ENCODE measurements at regions not wholly inside any gene's neighbourhood (a gene's known extent, or its start where the extent isn't known, plus 50 kb on each side); places are given as distances from the start of the nearest gene placed in this dataset.

DNA sequence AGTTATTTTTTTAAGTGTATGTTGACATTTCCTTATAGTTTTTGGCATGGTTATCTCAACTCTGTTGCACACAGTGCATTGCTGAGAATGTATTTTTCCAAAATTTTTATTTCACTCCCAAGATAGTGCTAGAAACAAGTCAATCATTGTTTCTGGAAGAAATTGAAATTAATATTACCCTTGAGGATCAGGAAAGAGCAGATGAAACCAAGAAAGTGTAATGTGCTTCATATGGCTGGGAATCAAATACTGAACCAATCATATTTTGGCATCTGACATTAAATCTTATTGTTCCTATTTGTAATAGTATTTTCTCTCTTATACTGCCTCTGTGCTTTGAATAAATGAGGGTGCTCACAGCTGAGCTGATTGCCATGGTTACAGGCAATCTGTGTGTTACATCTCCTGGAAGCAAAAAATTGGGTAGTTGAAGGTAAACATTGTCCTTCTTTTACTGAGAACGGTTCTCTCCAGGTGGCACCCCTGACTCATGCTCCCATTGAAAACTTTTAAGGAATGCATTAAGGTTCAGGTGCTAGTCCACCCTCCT, 358.2 kb upstream of the NR3C2 start:
- DNase-seq: no peak

DNA sequence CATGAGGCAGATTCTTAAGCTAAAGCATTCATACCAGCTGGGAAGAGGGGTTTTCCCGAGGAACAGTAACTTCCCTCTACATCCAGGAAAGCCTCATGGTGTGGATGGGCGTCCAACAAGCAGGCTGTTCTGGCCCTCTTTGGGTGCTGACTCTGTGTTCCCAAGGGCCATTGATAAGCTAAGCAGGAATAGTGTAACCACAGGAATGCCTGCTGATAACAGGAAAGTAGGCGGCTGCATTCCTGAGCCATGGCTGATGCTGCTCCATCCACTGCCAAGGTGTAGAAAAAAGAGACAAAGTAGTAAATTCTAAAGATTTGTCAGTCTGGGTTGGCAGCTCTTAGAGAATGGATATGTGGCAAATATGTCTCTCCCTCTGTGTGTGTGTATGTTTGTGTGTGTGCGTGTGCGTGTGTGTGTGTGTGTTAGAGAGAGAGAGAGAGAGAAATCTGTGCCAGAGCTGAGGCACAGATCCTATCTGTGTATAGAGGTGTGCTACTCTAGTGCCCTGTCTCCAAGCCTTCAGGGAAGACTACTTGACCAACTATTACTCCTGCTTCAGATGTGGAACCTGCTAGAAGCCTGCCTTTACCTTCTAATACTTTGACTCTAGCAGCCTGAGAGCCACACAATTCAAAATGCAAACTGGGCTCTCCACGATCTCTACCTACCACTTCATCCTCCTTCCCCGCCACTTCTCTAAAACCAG, 353.1 kb upstream of the NR3C2 start:
- no peak for DNase-seq

DNA sequence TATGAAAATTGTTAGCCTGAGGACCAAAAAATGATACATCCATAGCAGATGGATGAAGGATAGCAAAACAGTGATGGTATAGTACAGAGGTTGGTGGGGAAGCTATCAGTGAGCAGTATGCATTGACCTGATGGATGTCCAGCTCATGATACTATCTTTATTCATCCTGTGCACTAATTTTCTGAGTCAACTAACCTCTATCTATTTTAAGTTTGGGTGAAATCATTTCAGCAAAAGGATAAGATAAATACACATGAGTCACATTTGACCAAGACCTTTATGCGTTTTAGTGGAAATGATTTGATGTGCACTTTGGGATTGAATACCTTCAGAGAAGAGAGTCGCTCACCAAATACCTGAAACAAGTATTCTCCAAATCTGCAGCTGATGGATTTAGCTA, 351.0 kb upstream of the NR3C2 start:
- DNase-seq: no peak

DNA sequence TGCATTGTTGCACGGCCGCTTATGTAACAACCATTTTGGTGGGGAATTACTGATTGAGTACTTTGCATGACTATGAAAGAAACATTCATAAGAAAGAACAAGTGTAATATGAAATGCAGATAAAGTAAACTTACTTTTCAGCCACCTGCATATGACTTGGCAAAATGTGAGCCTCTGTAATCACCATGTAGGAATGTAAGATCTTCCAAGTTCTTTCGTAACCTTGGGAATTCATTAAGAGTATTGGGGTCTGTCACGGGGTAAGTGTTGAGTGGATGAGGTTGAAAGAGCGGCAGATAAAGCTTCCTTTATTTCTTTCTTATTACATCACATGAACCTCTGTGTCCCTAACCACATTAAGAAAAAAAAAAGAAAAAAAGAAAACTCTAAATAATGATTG, 348.5 kb upstream of the NR3C2 start:
- DNase-seq: no peak

DNA sequence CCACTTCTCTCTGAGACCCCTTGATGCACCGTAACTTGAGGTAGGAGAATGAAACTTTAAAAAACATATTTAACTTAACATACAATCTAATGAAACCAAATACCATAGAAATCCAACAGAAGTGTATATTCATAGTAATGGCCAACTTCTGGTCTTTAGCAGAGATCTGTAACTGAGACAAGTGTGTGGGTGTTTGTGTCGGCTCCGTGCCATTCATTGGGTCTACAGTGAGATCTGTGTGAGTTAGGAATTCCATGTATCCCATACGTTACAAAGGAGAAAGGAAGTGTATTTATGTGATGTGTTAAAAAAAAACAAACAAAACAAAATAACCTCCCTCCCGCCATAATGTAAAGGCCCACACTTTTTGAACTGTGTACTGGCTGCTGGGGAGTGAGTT, 348.0 kb upstream of the NR3C2 start:
- DNase-seq: no peak

DNA sequence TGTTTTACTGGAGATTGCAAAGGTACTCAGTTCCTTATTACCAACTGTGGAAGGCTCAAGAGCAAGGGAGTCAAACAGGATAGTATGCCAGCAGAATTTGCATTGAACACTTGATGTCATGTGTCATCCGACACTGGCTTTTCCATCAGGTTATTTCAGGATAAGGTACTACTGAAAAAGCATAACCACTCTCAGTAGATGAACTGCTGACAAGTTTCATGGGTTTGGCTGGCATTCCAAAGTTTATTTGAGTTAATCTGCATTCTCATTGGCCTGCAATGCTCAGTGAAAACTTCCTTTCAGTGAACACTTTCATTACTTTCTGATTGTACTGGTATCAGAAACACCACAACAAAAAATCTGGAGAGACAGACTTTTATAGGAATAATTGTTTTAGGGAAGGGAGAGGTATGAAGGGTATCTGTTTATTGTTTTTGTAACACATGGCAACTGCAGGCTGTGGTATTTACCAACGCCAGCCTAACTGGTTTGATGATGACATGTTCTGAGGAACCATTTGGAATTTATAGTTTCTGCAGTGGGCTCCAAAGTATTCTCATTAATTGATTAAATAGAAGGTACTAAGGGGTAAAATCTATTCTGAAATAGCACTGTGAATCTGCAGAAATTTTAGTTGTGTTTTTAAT, 345.7 kb upstream of the NR3C2 start:
- DNase-seq: no peak

DNA sequence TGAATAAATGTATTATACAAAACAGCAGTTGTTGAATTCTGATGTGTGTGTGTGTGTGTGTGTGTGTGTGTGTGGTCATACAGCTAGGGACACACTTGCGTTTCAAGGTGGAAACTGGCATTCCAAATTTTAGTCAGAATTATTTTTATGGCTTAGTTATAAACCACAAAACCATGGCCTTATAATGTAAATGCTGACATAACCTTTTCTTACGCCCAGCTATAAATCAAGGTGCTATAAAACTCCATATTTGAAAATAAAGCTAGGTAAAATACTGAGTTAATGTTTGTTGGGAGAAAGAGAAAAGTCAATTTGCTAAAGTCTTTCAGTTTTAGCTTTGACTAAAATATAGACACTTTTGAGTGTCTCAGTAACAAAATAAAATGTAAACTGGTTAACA, 345.1 kb upstream of the NR3C2 start:
- DNase-seq: no peak

DNA sequence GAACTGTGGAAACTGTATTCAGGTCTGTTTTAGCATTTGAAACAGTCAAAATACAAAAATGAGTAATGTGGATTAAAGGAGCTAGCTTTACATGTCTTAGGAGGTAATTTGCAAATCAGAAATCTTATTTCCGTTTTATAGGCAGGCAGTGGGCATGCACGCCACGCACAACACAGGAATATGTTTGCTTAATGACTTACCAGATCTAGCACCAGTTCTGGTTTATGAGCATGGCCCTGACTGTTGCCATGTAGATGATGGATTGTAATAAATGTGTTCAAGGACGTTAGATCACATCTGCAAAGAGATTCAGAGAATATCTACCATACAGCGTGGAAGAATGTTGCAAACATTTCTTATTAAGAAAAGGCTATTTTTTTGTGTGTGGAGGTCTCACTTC, 344.5 kb upstream of the NR3C2 start:
- no peak for DNase-seq

DNA sequence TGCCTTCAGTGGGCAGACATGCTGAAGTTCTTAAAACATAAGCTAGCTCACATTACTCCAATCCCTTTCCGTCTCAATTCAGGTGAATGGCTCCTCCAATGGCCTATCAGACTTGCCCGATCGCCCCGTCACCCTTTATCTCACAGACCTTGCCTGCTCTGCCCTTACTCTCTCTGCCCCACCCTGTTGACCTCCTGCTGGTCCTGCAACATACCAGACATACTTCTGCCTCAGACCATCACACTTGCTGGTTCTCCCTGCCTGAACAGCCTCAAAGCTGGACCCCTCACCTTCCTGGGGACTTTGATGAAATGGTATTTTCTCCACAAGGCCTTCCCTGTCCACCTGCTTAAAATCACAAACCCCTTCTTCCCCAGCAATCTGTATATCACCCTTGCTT, 340.1 kb upstream of the NR3C2 start:
- DNase-seq: no peak

DNA sequence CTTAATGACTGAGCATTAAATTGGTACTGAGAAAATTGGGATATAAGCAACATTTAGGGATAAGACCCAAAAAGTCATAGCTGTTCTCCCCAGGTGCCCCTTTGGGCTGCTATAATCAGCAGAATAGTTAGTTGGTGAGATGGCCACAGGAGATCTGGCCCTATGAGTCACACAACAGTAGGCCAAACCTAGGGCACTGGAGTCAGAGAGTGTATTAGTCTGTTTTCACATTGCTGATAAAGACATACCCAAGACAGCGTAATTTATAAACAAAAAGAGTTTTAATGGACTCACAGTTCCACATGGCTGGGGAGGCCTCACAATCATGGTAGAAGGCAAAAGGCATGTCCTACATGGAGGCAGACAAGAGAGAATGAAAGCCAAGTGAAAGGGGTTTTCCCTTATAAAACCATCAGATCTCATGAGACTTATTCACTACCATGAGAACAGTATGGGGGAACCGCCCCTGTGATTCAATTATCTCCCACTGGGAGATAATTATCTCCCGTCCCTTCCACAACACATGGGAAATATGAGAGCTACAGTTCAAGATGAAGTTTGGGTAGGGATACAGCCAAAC, 338.3 kb upstream of the NR3C2 start:
- DNase-seq: no peak

DNA sequence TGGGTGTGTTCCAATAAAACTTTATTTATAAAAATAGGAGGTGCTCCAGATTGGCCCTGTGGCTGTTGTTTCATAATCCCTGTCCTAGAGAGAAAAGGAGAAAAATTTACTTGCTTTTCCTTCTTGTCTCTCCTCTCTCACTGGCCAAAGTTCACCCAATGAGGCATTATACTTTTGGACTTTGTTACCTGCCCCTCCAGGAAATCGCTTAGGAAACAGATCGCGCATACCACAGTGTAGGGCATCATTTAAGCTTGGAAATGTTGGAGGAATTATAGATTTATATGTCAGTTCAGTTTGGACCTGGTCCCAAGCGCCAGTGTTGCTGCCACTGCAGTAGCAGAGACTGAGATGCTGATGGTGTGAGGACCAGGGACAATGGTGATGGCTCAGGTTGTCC, 337.6 kb upstream of the NR3C2 start:
- DNase-seq: no peak

DNA sequence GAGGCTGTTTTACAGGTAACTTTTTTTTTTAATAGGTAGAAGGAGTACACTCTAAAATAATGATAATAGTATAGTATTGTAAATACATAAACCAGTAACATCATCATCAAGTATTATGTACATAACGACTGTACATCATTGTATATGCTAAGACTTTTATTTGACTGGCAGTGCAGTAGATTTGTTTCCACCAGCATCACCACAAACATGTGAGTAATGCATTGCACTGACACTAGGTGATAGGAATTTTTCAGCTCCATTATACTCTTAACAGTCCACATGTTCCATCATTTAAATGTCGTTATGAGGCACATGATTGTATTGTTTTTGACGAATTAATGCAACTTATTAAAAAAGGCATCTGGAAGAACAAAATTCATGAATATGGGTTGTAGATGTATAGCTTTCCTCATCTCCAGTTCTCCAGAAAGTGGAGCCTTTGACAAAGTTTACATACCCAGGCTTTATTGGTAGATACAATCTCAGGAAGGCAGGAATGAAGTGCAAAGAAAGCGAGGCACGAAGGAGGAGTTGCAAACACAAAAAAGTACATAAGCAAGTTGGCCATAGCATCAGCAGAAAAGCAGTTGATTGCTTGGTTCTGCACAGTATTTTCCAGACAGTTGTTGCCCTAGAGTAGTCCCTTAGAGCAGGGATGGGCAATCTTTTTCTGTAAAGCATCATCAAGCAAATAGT, 336.9 kb upstream of the NR3C2 start:
- no peak for DNase-seq

DNA sequence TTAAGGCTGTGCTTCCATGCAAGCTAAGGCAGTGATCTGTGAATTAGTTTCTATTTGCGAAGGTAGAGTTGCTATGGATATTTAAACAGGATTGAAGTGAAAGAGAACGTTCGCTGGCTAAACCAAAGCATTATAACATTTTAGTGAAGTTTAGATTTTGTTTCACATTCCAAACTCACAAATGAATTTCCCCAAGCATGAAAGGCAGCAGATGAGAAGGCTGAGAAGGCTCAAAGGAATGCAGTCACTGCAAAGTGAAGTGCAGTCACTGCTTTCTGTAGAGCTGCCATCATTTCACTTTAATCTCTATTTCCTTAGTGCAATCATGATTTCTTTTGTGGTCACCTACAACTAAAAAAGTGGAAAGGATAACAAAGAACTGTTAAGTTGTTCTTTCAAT, 334.7 kb upstream of the NR3C2 start:
- no peak for DNase-seq

DNA sequence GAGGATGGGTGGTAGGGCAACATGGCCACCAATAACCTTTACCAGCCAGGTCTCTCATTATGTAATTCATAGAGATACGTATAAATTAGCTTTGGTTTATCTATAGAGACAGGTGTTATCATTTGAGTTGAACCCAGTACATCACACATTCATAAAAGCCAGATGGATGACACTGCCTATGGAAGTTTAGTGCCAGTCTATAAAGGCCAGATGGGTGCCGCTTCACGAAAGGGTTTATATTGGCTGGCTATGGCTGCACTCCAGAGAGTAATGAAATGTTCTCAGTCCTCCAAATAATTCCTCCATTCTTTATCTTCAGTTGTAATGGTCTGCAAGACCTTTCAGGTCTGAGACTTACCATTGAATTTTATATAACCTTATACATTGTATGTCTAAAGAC, 331.9 kb upstream of the NR3C2 start:
- DNase-seq: no peak

DNA sequence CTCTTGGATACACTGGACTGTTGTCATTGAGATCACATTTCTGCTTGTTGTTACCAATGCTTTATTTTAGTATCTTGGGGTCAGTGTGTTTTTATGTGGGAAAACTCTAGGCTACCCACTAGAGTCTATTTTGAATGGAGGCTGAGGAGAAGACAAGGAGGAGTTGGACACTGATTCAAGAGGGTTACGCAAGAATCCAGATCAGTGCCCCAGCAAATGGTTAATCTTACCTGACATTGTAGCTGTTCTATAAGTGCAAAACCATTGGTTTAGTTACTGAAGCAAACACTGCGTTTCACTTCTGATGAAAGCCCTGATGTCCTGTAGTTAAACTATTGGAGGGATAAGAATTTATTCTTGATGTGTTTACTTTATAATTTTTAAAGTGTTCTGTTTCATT, 331.1 kb upstream of the NR3C2 start:
- DNase-seq: no peak

DNA sequence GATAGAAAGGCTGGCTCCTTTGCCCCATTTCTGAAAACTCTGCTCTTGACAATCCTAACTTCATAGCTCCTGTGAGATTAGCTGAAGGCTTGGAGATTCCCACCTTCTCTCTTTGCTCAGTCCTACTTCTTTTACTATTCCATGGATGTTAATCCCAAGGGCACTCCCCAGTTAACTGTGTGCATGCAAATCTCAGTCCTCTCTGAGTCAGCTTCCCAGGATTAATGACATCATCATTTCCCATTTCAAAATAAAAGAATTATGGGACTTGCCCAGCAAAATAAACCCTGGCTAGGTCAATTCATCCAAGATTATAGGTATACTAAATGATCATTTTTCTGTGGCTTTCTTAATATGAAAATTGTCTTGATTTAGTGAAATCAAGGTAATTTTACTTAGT, 328.6 kb upstream of the NR3C2 start:
- no peak for DNase-seq

DNA sequence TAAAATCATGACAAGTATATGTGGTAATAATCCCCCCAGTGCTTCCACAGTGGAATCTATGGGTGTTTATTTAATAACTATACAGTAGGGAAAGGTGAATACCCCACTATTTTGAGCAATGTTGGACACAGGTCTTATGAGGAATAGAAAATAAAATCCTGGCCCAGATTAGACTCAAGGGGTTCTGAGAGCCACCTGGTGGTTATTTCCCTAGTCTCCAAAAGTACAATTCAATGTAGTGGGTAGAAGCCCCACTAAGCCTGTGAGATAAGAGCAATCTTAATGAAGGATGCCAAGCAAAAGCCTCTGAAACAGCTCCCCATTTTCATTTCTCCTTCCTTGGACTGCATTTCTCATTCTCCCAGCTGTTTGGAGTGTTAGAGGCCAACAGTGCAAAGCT, 328.2 kb upstream of the NR3C2 start:
- no peak for DNase-seq

DNA sequence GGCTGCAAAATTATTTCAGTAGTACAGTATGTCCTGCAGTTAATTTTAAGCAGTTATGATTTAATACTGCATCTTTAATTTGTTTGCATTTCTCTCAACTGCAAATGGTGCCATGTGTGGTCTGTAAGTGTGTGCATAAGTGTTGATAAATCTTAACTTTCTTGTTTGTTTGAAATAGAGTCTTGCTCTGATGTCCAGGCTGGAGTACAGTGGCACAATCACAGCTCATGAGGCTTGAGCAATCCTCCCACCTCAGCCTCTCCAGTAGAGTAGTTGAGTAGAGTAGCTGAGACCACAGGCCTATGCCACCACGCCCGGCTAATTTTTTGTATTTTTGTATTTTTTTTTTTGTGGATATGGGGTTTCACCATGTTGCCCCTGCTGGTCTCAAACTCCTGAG, 322.5 kb upstream of the NR3C2 start:
- no peak for DNase-seq

DNA sequence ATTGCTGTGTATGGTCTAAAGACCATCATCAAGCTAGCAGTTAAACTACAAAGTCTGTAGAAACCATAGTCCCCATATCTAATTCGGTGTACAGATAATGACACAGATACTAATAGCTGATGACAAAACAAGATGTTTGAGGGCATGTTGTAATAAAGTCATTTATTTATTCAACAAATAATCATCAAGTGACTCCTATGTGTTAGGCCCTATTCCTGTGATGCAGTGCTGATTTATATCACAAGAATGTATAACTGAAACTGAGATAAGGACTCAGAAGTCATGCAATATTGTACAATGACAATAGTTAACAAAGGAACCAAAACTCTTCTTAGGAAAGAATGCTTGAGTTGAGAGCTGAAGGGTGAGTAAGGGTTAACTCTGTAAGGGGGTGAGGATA, 315.0 kb upstream of the NR3C2 start:
- DNase-seq: no peak

DNA sequence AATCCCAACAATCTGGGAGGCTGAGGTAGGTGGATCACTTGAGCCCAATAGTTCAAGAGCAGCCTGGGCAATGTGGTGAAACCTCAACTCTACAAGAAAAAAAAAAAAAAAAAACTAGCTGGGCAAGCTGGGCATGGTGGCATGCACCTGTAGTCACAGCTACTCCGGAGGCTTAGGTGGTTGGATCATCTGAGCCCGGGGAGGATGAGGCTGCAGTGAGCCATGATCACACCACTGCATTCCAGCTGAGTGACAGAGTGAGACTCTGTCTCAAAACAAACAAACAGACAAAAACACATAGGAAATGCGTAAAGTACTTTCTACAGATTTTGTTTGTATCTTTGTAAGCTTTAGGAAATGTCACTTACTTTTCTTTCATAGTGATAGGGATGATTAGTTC, 307.2 kb upstream of the NR3C2 start:
- DNase-seq: no peak

DNA sequence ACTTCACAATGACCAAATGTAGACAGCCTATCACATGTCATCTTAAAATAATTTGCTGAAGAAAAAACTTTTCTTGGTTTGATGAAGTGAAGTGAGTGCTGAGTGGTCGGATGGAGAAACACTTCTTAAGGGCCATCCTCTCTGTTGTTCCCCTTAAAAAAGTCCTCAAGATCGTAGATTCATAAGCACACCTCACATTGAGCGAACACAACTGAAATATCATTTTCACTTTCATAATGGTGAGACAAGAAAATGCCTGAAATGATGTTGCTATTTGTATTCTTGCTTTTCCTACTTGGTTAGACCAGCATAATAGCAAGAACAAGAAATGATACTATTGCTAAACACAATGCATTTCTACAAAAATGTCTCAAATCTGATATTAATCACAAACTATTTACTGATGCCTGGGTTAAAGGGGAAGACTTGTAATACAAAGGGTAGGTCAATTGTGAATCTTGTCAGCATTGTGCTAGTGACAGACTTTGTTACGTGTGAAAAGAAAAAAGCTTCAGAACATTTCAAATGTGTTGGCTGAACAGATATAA, 305.6 kb upstream of the NR3C2 start:
- DNase-seq: no peak

DNA sequence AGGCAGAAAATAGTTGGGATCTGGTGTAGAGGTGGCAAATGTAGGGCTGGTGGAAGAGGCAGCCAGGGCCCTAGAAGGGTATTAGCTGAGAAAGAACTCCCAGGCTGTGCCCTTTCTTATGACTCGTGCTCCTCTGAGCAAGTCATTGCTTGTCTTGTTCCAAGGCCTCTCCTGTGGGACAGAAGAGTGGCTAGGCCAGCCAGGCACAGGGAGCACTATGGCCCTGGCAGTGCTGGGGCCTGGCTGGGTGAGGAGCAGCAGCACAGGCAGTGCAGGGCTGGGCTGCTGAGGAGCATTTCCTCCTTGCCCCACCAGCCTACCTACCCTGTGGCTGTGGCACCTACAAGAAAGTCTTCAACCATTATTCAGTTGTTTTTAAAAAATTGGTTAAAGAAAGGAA, 298.5 kb upstream of the NR3C2 start:
- DNase-seq: no peak

DNA sequence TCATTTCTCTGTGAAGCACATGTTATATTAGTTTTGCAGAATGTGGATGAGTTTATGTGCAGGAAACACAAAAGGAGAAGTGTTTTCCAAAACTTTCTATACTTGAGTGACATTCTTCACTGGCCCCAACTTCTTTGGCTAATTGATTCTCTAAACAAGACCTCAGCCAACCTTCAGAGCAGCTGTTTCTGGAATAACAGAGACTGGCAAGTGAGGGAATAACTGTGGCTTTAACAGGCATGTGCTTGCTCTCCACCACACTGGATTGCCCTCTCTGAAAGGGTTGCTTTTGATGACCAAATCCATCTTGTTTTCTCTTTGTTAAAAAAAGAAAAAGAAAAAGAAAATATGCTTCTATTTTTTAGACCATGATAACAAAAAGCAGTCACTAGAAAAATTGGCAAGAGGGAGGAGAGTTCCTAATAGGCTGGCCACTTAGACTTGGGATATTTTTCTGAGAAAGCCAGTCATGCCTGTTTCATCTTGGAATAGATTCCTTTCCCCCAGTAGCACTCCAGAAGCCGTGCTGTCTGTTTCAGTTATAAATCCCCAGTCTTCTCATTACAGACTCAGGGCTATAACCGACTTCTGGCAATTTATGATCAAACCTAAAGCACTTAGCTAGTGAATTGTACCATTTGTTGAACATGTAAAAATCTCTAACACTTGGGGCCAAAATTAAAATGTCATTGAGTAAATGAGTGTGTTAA, 295.0 kb upstream of the NR3C2 start:
- no peak for DNase-seq
